ENCODE measurements at regions not wholly inside any gene's neighbourhood (a gene's known extent, or its start where the extent isn't known, plus 50 kb on each side); places are given as distances from the start of the nearest gene placed in this dataset.

- H3K27me3 ChIP-seq (replicated peaks; ENCODE audit: insufficient read depth, low read length), result no peaks in the 10 kb centered on the region
- no peak overlapping the region for H3K9ac ChIP-seq (ENCODE audit: low read length)
- peaks cover 18% of the 10 kb centered on the region for H3F3A ChIP-seq (ENCODE audit: insufficient read depth, low read length)
- H4K20me1 ChIP-seq (ENCODE audit: insufficient read depth, low read length), result no peaks in the 10 kb centered on the region
- no peak overlapping the region for H3K4me3 ChIP-seq (ENCODE audit: low read length)
- H3K79me2 ChIP-seq (ENCODE audit: low read length), result no peaks in the 10 kb centered on the region
- no peak overlapping the region for H3K27ac ChIP-seq (ENCODE audit: low read length)
- TF ChIP-seq, protein P1, sequence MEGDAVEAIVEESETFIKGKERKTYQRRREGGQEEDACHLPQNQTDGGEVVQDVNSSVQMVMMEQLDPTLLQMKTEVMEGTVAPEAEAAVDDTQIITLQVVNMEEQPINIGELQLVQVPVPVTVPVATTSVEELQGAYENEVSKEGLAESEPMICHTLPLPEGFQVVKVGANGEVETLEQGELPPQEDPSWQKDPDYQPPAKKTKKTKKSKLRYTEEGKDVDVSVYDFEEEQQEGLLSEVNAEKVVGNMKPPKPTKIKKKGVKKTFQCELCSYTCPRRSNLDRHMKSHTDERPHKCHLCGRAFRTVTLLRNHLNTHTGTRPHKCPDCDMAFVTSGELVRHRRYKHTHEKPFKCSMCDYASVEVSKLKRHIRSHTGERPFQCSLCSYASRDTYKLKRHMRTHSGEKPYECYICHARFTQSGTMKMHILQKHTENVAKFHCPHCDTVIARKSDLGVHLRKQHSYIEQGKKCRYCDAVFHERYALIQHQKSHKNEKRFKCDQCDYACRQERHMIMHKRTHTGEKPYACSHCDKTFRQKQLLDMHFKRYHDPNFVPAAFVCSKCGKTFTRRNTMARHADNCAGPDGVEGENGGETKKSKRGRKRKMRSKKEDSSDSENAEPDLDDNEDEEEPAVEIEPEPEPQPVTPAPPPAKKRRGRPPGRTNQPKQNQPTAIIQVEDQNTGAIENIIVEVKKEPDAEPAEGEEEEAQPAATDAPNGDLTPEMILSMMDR (IDR thresholded peaks at IDR 0.05; ENCODE audit: low read length), result no peak
- TF ChIP-seq EZH2 (optimal IDR thresholded peaks at IDR 0.05; ENCODE audit: low read depth, low read length), result no peak
- TF ChIP-seq EZH2phosphoT487 (IDR thresholded peaks at IDR 0.05; ENCODE audit: low read length), result no peak
- no peaks in the 10 kb centered on the region for H3K9me3 ChIP-seq (replicated peaks; ENCODE audit: insufficient read depth, low read length)
- no peaks in the 10 kb centered on the region for H3K36me3 ChIP-seq (replicated peaks; ENCODE audit: insufficient read depth, low read length)
- no peak for DNase-seq
- no peak overlapping the region for H2AFZ ChIP-seq (ENCODE audit: low read length)
- H3K4me2 ChIP-seq (ENCODE audit: low read depth, low read length), result no peak overlapping the region
- H3K9me2 ChIP-seq (replicated peaks; ENCODE audit: insufficient read depth, low read length), result no peaks in the 10 kb centered on the region
- H3K4me1 ChIP-seq (ENCODE audit: low read length), result peaks cover 17% of the 10 kb centered on the region
Observed at GRCh38 chr6:11389977-11390376, 147.6 kb upstream of the TMEM170B start.

DNA sequence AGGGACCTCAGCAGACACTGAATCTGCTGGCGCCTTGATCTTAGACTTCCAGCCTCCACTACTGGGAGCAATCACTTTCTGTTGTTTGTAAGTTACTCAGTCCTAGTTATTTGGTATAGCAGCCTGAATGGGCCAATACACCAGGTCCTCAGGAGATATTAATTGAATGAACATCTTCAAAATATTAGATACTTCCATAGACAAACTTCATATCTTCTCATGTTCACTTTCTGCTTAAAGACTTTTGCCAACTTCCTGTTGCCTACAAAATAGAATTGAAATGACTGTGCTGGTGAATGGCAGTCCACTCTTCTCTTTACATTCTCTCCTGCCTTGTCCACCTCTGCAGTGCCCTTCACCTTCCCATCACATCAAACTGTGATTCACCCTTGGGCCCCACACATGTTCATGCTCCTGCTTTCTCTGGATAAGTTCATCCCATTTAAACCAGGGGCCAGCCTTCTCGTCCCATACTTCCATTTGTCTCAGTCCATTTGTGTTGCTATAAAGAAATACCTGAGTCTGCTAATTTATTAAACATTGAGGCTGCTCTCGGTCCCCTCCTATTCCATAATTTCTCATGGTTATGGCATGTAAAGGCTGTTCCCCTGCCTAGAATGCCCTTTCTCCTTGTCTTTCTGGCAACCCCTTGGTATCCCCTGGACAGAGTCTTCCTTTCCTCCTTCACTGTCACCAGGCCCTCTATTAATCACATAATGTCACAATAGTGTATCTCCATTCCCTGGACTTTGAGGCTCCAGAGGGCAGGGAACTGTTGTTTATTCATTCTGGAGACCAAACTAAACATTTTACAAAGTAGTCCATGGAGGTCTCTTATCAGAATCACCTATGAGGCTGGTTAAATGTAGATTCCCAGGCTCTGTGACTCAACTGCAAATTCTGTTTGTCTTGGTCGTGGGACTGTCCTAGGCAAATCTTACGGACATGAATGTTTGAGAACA lies 148.3 kb upstream of the TMEM170B start:
- Histone ChIP-seq H3K9ac (ENCODE audit: low read length) (no peak overlapping the region), H3K36me3 (replicated peaks; ENCODE audit: insufficient read depth, low read length) (no peaks in the 10 kb centered on the region), H4K20me1 (ENCODE audit: insufficient read depth, low read length) (no peaks in the 10 kb centered on the region), H3K79me2 (ENCODE audit: low read length) (no peaks in the 10 kb centered on the region), H3K4me3 (ENCODE audit: low read length) (no peak overlapping the region), H3F3A (ENCODE audit: insufficient read depth, low read length) (peaks cover 18% of the 10 kb centered on the region), H3K9me2 (replicated peaks; ENCODE audit: insufficient read depth, low read length) (no peaks in the 10 kb centered on the region), H3K4me1 (ENCODE audit: low read length) (peaks cover 23% of the 10 kb centered on the region), H3K9me3 (replicated peaks; ENCODE audit: insufficient read depth, low read length) (no peaks in the 10 kb centered on the region), H3K27ac (ENCODE audit: low read length) (no peak overlapping the region), H2AFZ (ENCODE audit: low read length) (no peak overlapping the region), H3K27me3 (replicated peaks; ENCODE audit: insufficient read depth, low read length) (no peaks in the 10 kb centered on the region), H3K4me2 (ENCODE audit: low read depth, low read length) (no peak overlapping the region)
- TF ChIP-seq EZH2phosphoT487 (IDR thresholded peaks at IDR 0.05; ENCODE audit: low read length) (no peak), EZH2 (optimal IDR thresholded peaks at IDR 0.05; ENCODE audit: low read depth, low read length) (no peak)
- TF ChIP-seq, protein P1 (IDR thresholded peaks at IDR 0.05; ENCODE audit: low read length), result no peak
- DNase-seq, result no peak

DNA sequence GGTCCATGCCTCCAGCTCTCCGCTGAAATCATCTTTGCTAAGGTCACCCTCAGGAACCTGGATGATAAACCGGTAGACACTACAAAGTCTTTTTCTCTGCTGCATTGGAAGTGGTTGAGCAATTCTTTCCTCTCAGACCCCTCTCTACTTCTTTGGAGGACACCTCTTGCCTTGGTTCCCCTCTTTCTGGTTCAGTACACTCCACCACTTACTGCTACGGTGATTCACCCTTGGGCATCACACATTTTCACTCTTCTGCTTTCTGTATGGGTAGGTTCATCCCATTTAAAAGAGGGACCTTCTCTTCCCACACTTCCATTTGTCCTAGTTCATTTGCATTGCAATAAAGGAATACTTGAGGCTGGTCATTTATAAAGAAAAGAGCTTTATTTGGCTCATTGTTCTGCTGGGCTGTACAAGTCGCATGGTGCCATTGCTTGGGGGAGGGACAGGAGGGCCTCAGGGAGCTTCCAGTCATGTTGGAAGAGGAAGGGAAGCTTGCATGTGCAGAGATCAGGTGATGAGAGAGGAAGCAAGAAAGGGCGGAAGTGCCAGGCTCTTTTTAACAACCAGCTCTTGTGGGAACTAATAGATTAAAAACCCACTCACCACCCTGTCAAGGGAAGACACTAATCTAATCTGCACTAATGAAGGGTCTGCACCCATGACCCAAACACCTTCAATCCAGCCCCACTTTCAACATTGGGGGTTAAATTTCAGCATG lies 149.7 kb upstream of the TMEM170B start:
- H3K36me3 ChIP-seq (replicated peaks; ENCODE audit: insufficient read depth, low read length), result no peaks in the 10 kb centered on the region
- no peaks in the 10 kb centered on the region for H3K9me3 ChIP-seq (replicated peaks; ENCODE audit: insufficient read depth, low read length)
- no peak overlapping the region for H3K4me3 ChIP-seq (ENCODE audit: low read length)
- H2AFZ ChIP-seq (ENCODE audit: low read length), result no peak overlapping the region
- no peaks in the 10 kb centered on the region for H3K27me3 ChIP-seq (replicated peaks; ENCODE audit: insufficient read depth, low read length)
- no peak for DNase-seq
- H3F3A ChIP-seq (ENCODE audit: insufficient read depth, low read length), result peaks cover 23% of the 10 kb centered on the region
- TF ChIP-seq EZH2 (optimal IDR thresholded peaks at IDR 0.05; ENCODE audit: low read depth, low read length) (no peak), EZH2phosphoT487 (IDR thresholded peaks at IDR 0.05; ENCODE audit: low read length) (no peak)
- TF ChIP-seq, protein P1 (IDR thresholded peaks at IDR 0.05; ENCODE audit: low read length), result no peak
- H3K9ac ChIP-seq (ENCODE audit: low read length), result no peak overlapping the region
- no peak overlapping the region for H3K4me2 ChIP-seq (ENCODE audit: low read depth, low read length)
- no peaks in the 10 kb centered on the region for H3K9me2 ChIP-seq (replicated peaks; ENCODE audit: insufficient read depth, low read length)
- H3K27ac ChIP-seq (ENCODE audit: low read length), result no peak overlapping the region
- peaks cover 34% of the 10 kb centered on the region for H3K4me1 ChIP-seq (ENCODE audit: low read length)
- no peaks in the 10 kb centered on the region for H3K79me2 ChIP-seq (ENCODE audit: low read length)
- no peaks in the 10 kb centered on the region for H4K20me1 ChIP-seq (ENCODE audit: insufficient read depth, low read length)
